GM19372 (cell line): ENCODE measurements at regions not wholly inside any gene's neighbourhood (a gene's known extent, or its start where the extent isn't known, plus 50 kb on each side); places are given as distances from the start of the nearest gene placed in this dataset.

Experiments used
- ATAC-seq: cut with Tn5 transposase; IDR thresholded peaks from one replicate; pipeline ENCODE4 v1.9.1; 2021; ENCODE audit warnings: mild to moderate bottlenecking, low read depth, moderate library complexity; ENCODE audit not compliant: unreplicated experiment

- no peak for ATAC-seq
These were observed 292.4 kb upstream of the SP4 start for GRCh38 chr7:21135437-21135836.

DNA sequence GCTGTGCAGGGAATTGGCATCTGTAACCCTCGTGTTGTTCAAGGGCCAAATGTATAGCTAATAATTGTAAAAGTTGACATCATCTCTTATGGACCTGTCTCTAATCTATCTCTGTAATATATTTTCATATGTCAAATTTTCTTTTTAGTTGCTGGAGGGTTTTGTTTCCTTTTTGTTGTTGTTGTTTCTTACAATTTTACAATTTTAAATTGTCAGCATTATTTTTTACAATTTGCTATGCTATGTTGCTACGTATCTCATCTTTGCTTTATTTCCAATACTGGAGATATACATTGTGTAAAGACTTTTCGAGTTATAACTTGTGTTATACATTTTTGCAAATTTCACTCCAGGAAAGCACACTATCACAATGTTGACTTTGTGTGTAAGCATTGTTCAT is 290.2 kb upstream of the SP4 start:
- ATAC-seq: no peak

DNA sequence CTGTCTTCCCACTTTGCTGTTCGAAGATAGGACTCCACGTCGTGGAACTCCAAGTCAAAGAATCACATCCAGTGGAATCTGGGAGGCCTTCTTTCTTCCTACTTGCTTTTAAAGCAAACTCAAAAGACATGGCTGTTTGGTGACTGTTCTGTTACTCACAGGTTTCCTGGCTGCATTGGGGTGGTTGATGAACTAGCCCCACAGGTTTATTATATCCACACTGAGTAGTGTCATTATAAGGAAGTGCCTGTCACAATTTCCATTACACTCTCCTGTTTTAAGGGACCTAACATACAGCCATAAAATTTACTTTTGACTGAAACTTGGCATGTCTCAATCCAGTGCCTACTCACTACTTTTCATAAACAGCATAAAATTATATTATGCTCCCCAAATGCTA is 287.3 kb upstream of the SP4 start:
- ATAC-seq: no peak

GRCh38 chr7:21141476-21141875 is 286.4 kb upstream of the SP4 start:
- no peak for ATAC-seq

DNA sequence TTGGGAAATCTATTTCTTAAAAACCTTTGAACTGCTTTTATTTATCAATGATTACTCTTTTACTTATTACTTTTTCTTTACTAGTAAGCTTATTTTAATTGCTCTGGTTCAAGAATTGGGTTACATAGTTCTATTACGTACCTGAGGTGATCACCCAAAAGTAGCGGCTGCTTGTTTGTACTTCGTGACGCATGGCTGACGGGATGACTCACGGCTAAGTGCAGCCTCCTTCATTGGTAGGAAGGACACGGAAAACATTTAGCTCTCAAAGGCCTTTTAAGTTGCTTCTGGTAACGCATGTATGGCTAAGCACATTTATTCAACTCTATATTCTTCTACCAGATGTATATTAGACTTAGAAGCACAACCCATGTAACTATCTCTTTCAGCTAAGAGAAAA is 285.8 kb upstream of the SP4 start:
- ATAC-seq: no peak

GRCh38 chr7:21146642-21147423 is 281.1 kb upstream of the SP4 start:
- ATAC-seq: no peak

GRCh38 chr7:21149809-21150208 is 278.1 kb upstream of the SP4 start:
- ATAC-seq: no peak

DNA sequence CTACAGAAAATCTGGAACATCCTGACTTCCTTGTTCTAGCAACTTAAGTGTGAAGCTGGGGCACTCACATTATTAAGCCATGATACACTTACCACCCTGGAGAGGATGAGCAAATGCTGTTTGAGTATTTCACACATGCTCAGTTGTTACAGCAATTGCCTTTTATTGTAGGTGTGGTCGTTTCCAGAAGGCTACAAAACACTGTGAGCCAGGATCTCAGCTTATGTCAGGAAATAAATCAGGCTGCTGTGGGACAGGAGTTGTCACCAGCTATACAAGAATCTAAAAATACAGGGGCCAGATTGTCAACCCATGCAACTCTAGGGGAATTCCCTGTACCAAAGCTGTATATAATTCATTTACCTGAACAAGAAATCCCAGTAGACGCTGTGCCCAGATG is 273.3 kb upstream of the SP4 start:
- no peak for ATAC-seq

DNA sequence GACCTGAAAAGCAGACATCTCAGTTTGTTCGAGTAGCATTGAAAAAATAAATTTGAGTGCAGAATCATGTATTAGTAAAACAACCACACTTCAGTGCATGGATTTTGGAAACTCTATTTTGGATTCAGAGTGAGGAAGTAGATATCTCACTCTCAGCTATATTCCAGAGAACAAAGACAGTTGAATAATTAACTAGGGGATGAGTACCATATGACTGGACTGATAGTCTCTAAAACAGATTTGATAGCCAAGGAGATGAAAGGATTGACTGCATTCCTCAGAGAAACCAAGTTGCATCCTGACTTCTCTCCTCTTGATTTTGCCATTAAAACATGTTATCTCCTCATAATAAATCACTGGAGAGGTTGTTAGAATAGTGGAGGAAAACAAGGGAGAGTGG is 268.4 kb upstream of the SP4 start:
- ATAC-seq: no peak

DNA sequence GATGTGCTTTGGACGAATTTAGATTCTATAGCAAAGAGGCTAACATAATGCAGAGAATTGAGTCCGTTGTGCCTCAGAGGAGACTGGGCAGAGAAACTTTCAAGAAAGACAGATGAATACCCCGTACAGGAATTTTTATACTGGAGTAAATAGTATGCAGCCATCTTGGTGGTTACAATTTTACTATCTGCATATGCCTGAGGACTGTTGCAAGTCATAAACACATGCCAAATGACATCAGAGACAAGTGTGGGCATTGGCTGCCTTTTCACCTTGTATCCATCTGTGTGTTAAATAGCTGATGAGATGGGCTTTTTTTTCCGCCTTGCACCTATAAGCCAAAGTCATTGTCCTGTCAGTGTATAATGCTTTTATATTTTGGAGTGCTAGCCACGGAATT is 267.5 kb upstream of the SP4 start:
- no peak for ATAC-seq

DNA sequence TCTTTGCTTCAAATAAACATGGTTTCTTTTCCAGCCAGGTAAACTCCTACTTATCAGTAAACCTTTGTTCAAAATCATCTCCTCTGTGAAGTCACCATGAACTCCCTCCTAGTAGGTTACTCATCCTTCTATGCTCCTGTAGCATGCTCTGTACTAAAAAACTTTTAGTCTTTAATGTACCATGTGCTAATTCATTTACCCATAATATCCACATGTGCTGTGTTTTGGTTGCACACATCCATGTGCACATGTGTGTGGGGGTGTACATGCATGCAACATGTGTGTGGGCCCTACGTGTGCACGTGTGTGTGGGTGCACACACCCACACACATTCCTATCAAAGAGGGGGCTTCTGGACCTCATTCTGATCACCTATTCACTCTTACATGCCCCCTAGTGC is 259.9 kb upstream of the SP4 start:
- ATAC-seq: no peak

- no peak for ATAC-seq
These were observed 258.0 kb upstream of the SP4 start for GRCh38 chr7:21169667-21170580.

DNA sequence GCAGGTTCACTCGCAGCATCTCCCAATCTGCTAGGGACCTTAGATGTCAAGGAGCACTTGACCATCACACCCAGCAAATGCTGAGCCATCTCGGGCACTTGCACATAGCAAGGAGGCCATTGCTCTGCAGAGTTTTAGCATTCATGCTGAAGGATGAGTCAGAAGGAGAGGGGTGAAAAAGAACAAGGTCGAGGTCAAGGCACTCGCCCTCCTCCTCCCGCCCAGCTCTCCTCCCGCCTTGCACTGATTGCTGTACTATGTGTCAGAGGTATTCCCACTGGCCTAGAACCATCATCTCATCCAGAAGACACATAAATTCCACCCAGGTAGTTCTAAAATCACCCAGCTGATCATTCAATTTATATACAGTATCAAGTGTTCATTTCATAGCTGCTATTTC is 255.1 kb upstream of the SP4 start:
- ATAC-seq: no peak

DNA sequence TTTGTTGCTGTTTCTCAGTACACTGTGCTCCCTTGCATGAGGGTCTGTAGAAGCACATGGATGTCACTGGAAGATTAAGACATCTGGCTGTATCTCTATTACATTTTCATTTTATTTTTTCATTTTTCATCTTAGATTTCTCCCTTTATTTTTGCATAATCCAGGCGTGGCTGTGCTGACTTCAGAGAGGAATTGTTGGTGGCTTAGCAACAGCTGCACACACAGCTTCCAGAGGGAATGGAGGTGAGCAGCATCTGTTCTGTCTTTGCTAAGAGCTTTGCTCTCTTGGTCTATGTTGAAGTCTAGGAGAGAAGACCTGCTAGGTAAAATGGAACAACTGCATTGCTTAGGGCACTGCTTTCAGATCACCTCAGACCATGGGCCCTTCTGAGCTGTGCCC is 254.4 kb upstream of the SP4 start:
- no peak for ATAC-seq

- no peak for ATAC-seq
These were observed 252.2 kb upstream of the SP4 start for GRCh38 chr7:21175714-21176113.

GRCh38 chr7:21184942-21185652 is 242.8 kb upstream of the SP4 start:
- ATAC-seq: no peak

DNA sequence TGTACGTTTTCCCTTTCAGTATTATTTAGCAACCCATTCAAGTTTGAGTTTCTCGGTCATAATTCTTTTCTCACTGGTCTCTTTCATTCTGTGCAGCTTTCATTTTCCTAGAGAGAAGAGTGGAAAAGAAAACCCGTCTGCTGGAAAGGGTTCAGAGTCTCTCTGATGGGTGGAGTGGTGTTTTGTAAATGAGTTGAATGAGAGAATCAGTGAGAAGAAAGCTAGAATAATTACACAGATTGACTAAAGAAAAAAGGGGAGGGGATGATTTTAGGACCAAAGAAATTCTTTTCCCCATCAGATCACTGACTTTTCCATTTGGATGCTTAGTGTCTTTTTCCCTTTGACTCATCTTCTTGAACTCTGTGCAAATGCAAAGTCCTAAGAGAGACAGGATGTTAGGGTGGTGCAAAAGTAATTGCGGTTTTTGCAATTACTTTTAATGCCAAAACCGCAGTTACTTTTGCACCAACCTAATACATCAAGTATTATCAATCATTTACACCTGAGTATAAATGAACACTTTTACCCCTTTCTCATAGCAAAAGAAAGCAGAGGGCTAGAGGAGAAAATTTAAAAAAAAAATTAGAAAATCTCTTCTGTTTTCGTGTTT is 242.1 kb upstream of the SP4 start:
- no peak for ATAC-seq

DNA sequence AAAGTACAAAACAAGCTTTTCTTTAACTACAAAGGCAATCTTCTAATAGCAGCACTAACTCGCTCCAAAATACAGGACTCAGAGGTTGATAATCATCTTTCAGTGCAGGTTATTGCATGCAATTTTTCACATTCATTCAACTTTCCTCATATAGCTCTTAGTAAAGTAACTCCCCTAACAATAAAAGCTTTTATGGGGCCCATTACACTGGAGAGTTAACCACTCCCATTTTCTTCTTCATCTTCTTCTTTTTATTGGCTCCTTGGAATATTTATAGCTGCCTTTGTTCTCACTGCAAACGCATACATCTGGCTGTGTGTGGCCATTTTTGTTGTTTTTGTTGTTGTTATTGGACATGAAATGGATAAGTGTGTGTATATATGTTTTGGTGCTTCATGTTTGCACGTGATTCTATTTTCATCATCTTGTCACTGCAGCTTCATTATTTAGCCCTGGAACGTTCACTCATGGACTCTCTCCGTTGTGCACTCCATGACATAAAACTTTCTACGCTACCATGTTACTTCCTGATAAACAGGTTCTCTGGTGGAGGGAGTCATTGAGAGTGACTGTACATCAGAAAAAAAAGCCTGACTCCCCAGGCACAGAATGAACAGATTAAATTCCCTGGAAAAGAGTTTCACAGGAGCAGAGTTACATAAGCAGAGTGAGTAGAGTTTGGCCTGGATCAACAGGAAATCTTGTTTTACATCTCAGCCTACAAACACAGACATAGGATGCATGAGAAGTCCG is 236.4 kb upstream of the SP4 start:
- ATAC-seq: no peak

GRCh38 chr7:21192657-21193056 is 235.2 kb upstream of the SP4 start:
- ATAC-seq: no peak

GRCh38 chr7:21193895-21194294 is 234.0 kb upstream of the SP4 start:
- no peak for ATAC-seq
